ENCODE measurements at regions not wholly inside any gene's neighbourhood (a gene's known extent, or its start where the extent isn't known, plus 50 kb on each side); places are given as distances from the start of the nearest gene placed in this dataset.

- no peak overlapping the region for H3K27ac ChIP-seq
- no peak overlapping the region for H3K9ac ChIP-seq
- no peak for TF ChIP-seq Cebpa-rat (IDR thresholded peaks at IDR 0.05)
- no peaks in the 10 kb centered on the region for H3K36me3 ChIP-seq
- H3K4me3 ChIP-seq, result no peak overlapping the region
- peaks cover 0 to 20% (median 2%) of the 10 kb centered on the region in 11 experiments; a peak in 4 of 22 replicates for H3K9me3 ChIP-seq (replicated peaks in 1 of 11)
- no peaks in the 10 kb centered on the region; a peak in 1 of 22 replicates for H4K20me1 ChIP-seq
- no peaks in the 10 kb centered on the region for H3K4me1 ChIP-seq
- no peaks in the 10 kb centered on the region for H3K27me3 ChIP-seq
- H3K4me2 ChIP-seq, result no peak overlapping the region
These were observed 230.5 kb upstream of the THSD7B start for GRCh38 chr2:136534811-136535210.

- no peaks in the 10 kb centered on the region for H3K27me3 ChIP-seq
- H3K4me3 ChIP-seq, result no peak overlapping the region
- H3K4me1 ChIP-seq, result no peaks in the 10 kb centered on the region
- no peak for TF ChIP-seq Cebpa-rat (IDR thresholded peaks at IDR 0.05)
- peaks cover 0 to 4% (median 0%) of the 10 kb centered on the region in 11 experiments; a peak in 2 of 22 replicates for H4K20me1 ChIP-seq
- H3K4me2 ChIP-seq, result no peak overlapping the region
- no peak overlapping the region for H3K9ac ChIP-seq
- H3K9me3 ChIP-seq (replicated peaks in 1 of 11), result peaks cover 0 to 13% (median 0%) of the 10 kb centered on the region in 11 experiments; a peak in 4 of 22 replicates
- H3K27ac ChIP-seq, result no peak overlapping the region
- no peaks in the 10 kb centered on the region for H3K36me3 ChIP-seq
These were observed 233.2 kb upstream of the THSD7B start for GRCh38 chr2:136532171-136532570.

GRCh38 chr2:136531731-136532130, 233.6 kb upstream of the THSD7B start:
- no peaks in the 10 kb centered on the region for H3K36me3 ChIP-seq
- peaks cover 0 to 13% (median 0%) of the 10 kb centered on the region in 11 experiments; a peak in 4 of 22 replicates for H3K9me3 ChIP-seq (replicated peaks in 1 of 11)
- H3K27me3 ChIP-seq, result no peaks in the 10 kb centered on the region
- no peaks in the 10 kb centered on the region for H3K4me1 ChIP-seq
- H3K4me3 ChIP-seq, result no peak overlapping the region
- no peak overlapping the region for H3K4me2 ChIP-seq
- H4K20me1 ChIP-seq, result peaks cover 0 to 4% (median 0%) of the 10 kb centered on the region in 11 experiments; a peak in 2 of 22 replicates
- H3K27ac ChIP-seq, result no peak overlapping the region
- no peak for TF ChIP-seq Cebpa-rat (IDR thresholded peaks at IDR 0.05)
- no peak overlapping the region for H3K9ac ChIP-seq

- H4K20me1 ChIP-seq, result peaks cover 0 to 4% (median 0%) of the 10 kb centered on the region in 11 experiments; a peak in 2 of 22 replicates
- H3K36me3 ChIP-seq, result no peaks in the 10 kb centered on the region
- no peak overlapping the region for H3K27ac ChIP-seq
- no peaks in the 10 kb centered on the region for H3K9me3 ChIP-seq (replicated peaks in 1 of 11)
- TF ChIP-seq Cebpa-rat (IDR thresholded peaks at IDR 0.05), result no peak
- no peaks in the 10 kb centered on the region for H3K27me3 ChIP-seq
- H3K4me2 ChIP-seq, result no peak overlapping the region
- no peak overlapping the region for H3K9ac ChIP-seq
- H3K4me1 ChIP-seq, result no peaks in the 10 kb centered on the region
- no peak overlapping the region for H3K4me3 ChIP-seq
These were observed 235.2 kb upstream of the THSD7B start for GRCh38 chr2:136530146-136530545.

- H3K27me3 ChIP-seq, result no peaks in the 10 kb centered on the region
- no peak overlapping the region for H3K9ac ChIP-seq
- no peaks in the 10 kb centered on the region for H3K4me1 ChIP-seq
- H4K20me1 ChIP-seq, result peaks cover 0 to 4% (median 0%) of the 10 kb centered on the region in 11 experiments; a peak in 2 of 22 replicates
- H3K36me3 ChIP-seq, result no peaks in the 10 kb centered on the region
- no peak overlapping the region for H3K4me2 ChIP-seq
- no peak overlapping the region for H3K27ac ChIP-seq
- no peaks in the 10 kb centered on the region for H3K9me3 ChIP-seq (replicated peaks in 1 of 11)
- TF ChIP-seq Cebpa-rat (IDR thresholded peaks at IDR 0.05), result no peak
- no peak overlapping the region for H3K4me3 ChIP-seq
These were observed 237.8 kb upstream of the THSD7B start for GRCh38 chr2:136527560-136527959.

- H3K9ac ChIP-seq, result no peak overlapping the region
- H3K4me1 ChIP-seq, result peaks cover 0 to 5% (median 4%) of the 10 kb centered on the region in 10 experiments; a peak in 9 of 20 replicates
- no peak overlapping the region for H3K27ac ChIP-seq
- H3K9me3 ChIP-seq (replicated peaks in 1 of 11), result no peaks in the 10 kb centered on the region
- no peak for TF ChIP-seq Cebpa-rat (IDR thresholded peaks at IDR 0.05)
- no peak overlapping the region for H3K4me3 ChIP-seq
- H3K4me2 ChIP-seq, result no peak overlapping the region
- H4K20me1 ChIP-seq, result no peaks in the 10 kb centered on the region; a peak in 1 of 22 replicates
- no peaks in the 10 kb centered on the region for H3K27me3 ChIP-seq
- H3K36me3 ChIP-seq, result no peaks in the 10 kb centered on the region
These were observed 242.6 kb upstream of the THSD7B start for GRCh38 chr2:136522724-136523123.

- TF ChIP-seq Cebpa-rat (IDR thresholded peaks at IDR 0.05), result no peak
- H3K4me3 ChIP-seq, result no peak overlapping the region
- no peak overlapping the region for H3K27ac ChIP-seq
- H3K36me3 ChIP-seq, result no peaks in the 10 kb centered on the region
- no peaks in the 10 kb centered on the region for H4K20me1 ChIP-seq
- no peaks in the 10 kb centered on the region for H3K27me3 ChIP-seq
- no peak overlapping the region for H3K9ac ChIP-seq
- H3K9me3 ChIP-seq (replicated peaks in 1 of 11), result no peaks in the 10 kb centered on the region
- peak overlapping the region in 8 of 11 experiments; percentile 10 to 43 (median 32); a peak in 11 of 22 replicates for H3K4me2 ChIP-seq
- peaks cover 0 to 15% (median 6%) of the 10 kb centered on the region in 10 experiments; a peak in 9 of 20 replicates for H3K4me1 ChIP-seq
These were observed 247.6 kb upstream of the THSD7B start for GRCh38 chr2:136517716-136518115.

- H3K9ac ChIP-seq, result no peak overlapping the region
- H3K36me3 ChIP-seq, result no peaks in the 10 kb centered on the region
- H3K9me3 ChIP-seq (replicated peaks in 1 of 11), result no peaks in the 10 kb centered on the region
- no peak overlapping the region for H3K4me2 ChIP-seq
- no peak overlapping the region for H3K27ac ChIP-seq
- no peaks in the 10 kb centered on the region for H3K27me3 ChIP-seq
- TF ChIP-seq Cebpa-rat (IDR thresholded peaks at IDR 0.05), result no peak
- peaks cover 0 to 3% (median 0%) of the 10 kb centered on the region in 10 experiments; a peak in 3 of 20 replicates for H3K4me1 ChIP-seq
- no peaks in the 10 kb centered on the region for H4K20me1 ChIP-seq
- H3K4me3 ChIP-seq, result no peak overlapping the region
These were observed 255.1 kb upstream of the THSD7B start for GRCh38 chr2:136510244-136510643.

- H3K4me1 ChIP-seq, result no peaks in the 10 kb centered on the region
- TF ChIP-seq Cebpa-rat (IDR thresholded peaks at IDR 0.05), result no peak
- H3K36me3 ChIP-seq, result no peaks in the 10 kb centered on the region
- H3K4me2 ChIP-seq, result no peak overlapping the region
- no peaks in the 10 kb centered on the region for H3K9me3 ChIP-seq (replicated peaks in 1 of 11)
- no peak overlapping the region for H3K9ac ChIP-seq
- H3K4me3 ChIP-seq, result no peak overlapping the region
- no peak overlapping the region for H3K27ac ChIP-seq
- no peaks in the 10 kb centered on the region for H4K20me1 ChIP-seq
- no peaks in the 10 kb centered on the region for H3K27me3 ChIP-seq
These were observed 259.9 kb upstream of the THSD7B start for GRCh38 chr2:136505462-136505861.

GRCh38 chr2:136502660-136503059, 262.7 kb upstream of the THSD7B start:
- no peak for TF ChIP-seq Cebpa-rat (IDR thresholded peaks at IDR 0.05)

More at GRCh38 chr2:136502660-136503059, 262.7 kb upstream of the THSD7B start:
- Histone ChIP-seq H3K4me3 (no peak overlapping the region), H3K27me3 (no peaks in the 10 kb centered on the region), H3K9me3 (replicated peaks in 1 of 11) (no peaks in the 10 kb centered on the region), H3K27ac (no peak overlapping the region), H3K4me2 (no peak overlapping the region), H3K36me3 (no peaks in the 10 kb centered on the region), H4K20me1 (no peaks in the 10 kb centered on the region; a peak in 1 of 22 replicates), H3K9ac (no peak overlapping the region), H3K4me1 (no peaks in the 10 kb centered on the region)

Measured in BLaER1 treated with 17β-estradiol and CSF1 and Interleukin-3, amounts not matched to agents 10 nM and 100 nM (cell line).